Endodermal cell (in vitro differentiated cells): ENCODE measurements at regions not wholly inside any gene's neighbourhood (a gene's known extent, or its start where the extent isn't known, plus 50 kb on each side); places are given as distances from the start of the nearest gene placed in this dataset.

ENCODE experiments used
- DNase-seq: peaks from one replicate; pipeline ENCODE4 v3.0.0-alpha.2; 2017
- H3K27ac ChIP-seq: 2 replicates; pipeline ENCODE4 v1.5.1; 2013; ENCODE audit warnings: mild to moderate bottlenecking, low read depth, low read length, moderate library complexity
- H3K27me3 ChIP-seq: 2 replicates; pipeline ENCODE4 v1.6.1; 2013; ENCODE audit warnings: mild to moderate bottlenecking, low read length, moderate library complexity; ENCODE audit not compliant: insufficient read depth, control insufficient read depth, poor library complexity, severe bottlenecking
- H3K36me3 ChIP-seq: 2 replicates; pipeline ENCODE4 v1.7.0; 2013; ENCODE audit warnings: mild to moderate bottlenecking, low read length, moderate library complexity; ENCODE audit not compliant: control insufficient read depth, insufficient read depth
- H3K4me1 ChIP-seq: one replicate; pipeline ENCODE4 v1.7.0; 2013; ENCODE audit warnings: low read length; ENCODE audit not compliant: control insufficient read depth, insufficient read depth
- H3K4me3 ChIP-seq: 2 replicates; pipeline ENCODE4 v1.5.1; 2013; ENCODE audit warnings: mild to moderate bottlenecking, low read length, moderate library complexity
- H3K9ac ChIP-seq: 2 replicates; pipeline ENCODE4 v1.6.1; 2013; ENCODE audit warnings: mild to moderate bottlenecking, low read length, moderate library complexity; ENCODE audit not compliant: poor library complexity, severe bottlenecking; ENCODE audit errors: extremely low read depth
- H3K9me3 ChIP-seq: 2 replicates; pipeline ENCODE4 v1.6.1; 2013; ENCODE audit warnings: mild to moderate bottlenecking, low read length, moderate library complexity; ENCODE audit not compliant: control insufficient read depth
- H3K27ac Mint-ChIP-seq: 2 replicates; pipeline ENCODE4 v1.8.0; 2020; ENCODE audit warnings: mixed read lengths
- H3K27me3 Mint-ChIP-seq: 2 replicates; pipeline ENCODE4 v1.8.0; 2021; ENCODE audit warnings: mild to moderate bottlenecking, mixed read lengths; ENCODE audit not compliant: insufficient read depth
- H3K36me3 Mint-ChIP-seq: 2 replicates; pipeline ENCODE4 v1.8.0; 2020; ENCODE audit warnings: low read depth, mixed read lengths
- H3K4me1 Mint-ChIP-seq: 2 replicates; pipeline ENCODE4 v1.8.0; 2020; ENCODE audit warnings: mixed read lengths
- H3K4me3 Mint-ChIP-seq: 2 replicates; pipeline ENCODE4 v1.8.0; 2020; ENCODE audit warnings: mild to moderate bottlenecking, moderate library complexity, mixed read lengths
- H3K9me3 Mint-ChIP-seq: 2 replicates; pipeline ENCODE4 v1.8.0; 2020; ENCODE audit warnings: mild to moderate bottlenecking, mixed read lengths
- WGBS, 2 experiments: methylation state at CpG; one replicate each; pipeline versions ENCODE4 v1.1.5 to v1.1.7; 2013; ENCODE audit warnings: missing lambda C conversion rate in 2 of 2, mixed read lengths in 1 of 2; ENCODE audit not compliant: insufficient coverage in 1 of 2, insufficient read length in 1 of 2; 5-methylcytosine and 5-hydroxymethylcytosine counted together
- TF ChIP-seq, protein P1 (sequence below): fragments of 200-600 bp; sonication (generic); conservative IDR thresholded peaks from 2 replicates; pipeline ENCODE4 v1.5.0; 2021; ENCODE audit warnings: antibody characterized with exemption, mild to moderate bottlenecking

GRCh38 chr6:137284811-137285110 lies 65.6 kb upstream of the IFNGR1 start:
- H3K4me3 Mint-ChIP-seq = no peak overlapping the region
- TF ChIP-seq, protein P1, sequence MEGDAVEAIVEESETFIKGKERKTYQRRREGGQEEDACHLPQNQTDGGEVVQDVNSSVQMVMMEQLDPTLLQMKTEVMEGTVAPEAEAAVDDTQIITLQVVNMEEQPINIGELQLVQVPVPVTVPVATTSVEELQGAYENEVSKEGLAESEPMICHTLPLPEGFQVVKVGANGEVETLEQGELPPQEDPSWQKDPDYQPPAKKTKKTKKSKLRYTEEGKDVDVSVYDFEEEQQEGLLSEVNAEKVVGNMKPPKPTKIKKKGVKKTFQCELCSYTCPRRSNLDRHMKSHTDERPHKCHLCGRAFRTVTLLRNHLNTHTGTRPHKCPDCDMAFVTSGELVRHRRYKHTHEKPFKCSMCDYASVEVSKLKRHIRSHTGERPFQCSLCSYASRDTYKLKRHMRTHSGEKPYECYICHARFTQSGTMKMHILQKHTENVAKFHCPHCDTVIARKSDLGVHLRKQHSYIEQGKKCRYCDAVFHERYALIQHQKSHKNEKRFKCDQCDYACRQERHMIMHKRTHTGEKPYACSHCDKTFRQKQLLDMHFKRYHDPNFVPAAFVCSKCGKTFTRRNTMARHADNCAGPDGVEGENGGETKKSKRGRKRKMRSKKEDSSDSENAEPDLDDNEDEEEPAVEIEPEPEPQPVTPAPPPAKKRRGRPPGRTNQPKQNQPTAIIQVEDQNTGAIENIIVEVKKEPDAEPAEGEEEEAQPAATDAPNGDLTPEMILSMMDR = no peak
- no peak overlapping the region for H3K27ac Mint-ChIP-seq
- no peaks in the 10 kb centered on the region for H3K4me1 Mint-ChIP-seq
- H3K9me3 ChIP-seq = no peaks in the 10 kb centered on the region
- H3K36me3 ChIP-seq = no peaks in the 10 kb centered on the region
- H3K9me3 Mint-ChIP-seq = no peaks in the 10 kb centered on the region
- DNase-seq = no peak
- peaks cover 13% of the 10 kb centered on the region for H3K27me3 Mint-ChIP-seq
- no peak overlapping the region for H3K9ac ChIP-seq
- no peak overlapping the region for H3K4me3 ChIP-seq
- H3K27ac ChIP-seq = no peak overlapping the region
- no peaks in the 10 kb centered on the region for H3K36me3 Mint-ChIP-seq
- no peaks in the 10 kb centered on the region for H3K4me1 ChIP-seq
- H3K27me3 ChIP-seq = no peaks in the 10 kb centered on the region

DNA sequence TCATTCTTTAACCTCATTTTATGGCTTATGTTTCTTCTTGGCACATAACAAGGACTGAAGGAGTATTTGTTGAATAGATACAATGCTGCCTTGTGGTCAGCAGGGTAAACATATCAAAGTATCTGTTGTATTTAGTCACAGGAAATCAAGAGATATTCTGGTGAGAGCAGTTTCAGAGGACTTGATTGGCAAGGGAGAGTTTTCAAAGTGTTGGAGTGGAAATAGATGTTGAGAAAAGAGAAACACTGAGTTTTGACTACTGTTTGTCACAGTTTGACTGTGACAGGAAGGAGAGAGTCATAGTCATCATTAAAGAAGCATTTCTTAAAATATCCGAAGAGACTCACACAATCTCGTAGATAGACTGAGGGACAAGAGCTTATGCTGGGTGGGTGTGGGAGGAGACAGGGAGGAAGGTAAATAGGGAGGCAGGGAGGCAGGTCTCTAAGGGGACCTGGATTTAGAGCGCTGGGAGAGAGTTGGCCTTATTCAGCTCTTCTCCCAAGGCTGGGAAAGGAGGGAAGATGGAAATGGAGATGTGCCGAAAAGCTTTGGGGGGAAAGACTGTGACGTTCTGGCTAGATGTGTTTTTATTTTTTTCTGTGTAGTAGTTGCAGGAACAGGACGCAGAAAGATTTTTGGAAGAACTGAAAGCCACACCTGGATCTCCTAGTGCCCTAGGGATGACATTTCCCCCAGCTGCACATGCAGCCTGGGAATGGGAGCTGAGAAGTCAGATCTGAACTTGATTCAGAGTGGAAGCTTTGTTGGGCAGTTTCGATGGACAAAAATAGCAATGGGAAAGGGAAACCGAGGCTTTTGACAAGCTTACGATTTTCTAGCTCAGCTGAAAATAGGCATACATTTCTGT lies 65.0 kb upstream of the IFNGR1 start:
- H3K9ac ChIP-seq = no peak overlapping the region
- no peak for DNase-seq
- Mint-ChIP-seq H3K9me3 (no peaks in the 10 kb centered on the region), H3K27me3 (peaks cover 13% of the 10 kb centered on the region), H3K36me3 (no peaks in the 10 kb centered on the region), H3K4me1 (no peaks in the 10 kb centered on the region), H3K4me3 (no peak overlapping the region), H3K27ac (no peak overlapping the region)
- 91 to 96% methylated on average over 5 to 9 of the region's 9 CpGs for WGBS, 2 experiments
- TF ChIP-seq, protein P1 = no peak
- H3K27me3 ChIP-seq = no peaks in the 10 kb centered on the region
- H3K36me3 ChIP-seq = no peaks in the 10 kb centered on the region
- no peaks in the 10 kb centered on the region for H3K9me3 ChIP-seq
- no peak overlapping the region for H3K4me3 ChIP-seq
- no peak overlapping the region for H3K27ac ChIP-seq
- no peaks in the 10 kb centered on the region for H3K4me1 ChIP-seq

GRCh38 chr6:137283080-137283479 lies 63.9 kb upstream of the IFNGR1 start:
- Histone ChIP-seq H3K27ac (no peak overlapping the region), H3K36me3 (no peaks in the 10 kb centered on the region), H3K9me3 (no peaks in the 10 kb centered on the region), H3K27me3 (no peaks in the 10 kb centered on the region), H3K4me3 (no peak overlapping the region), H3K4me1 (no peaks in the 10 kb centered on the region), H3K9ac (no peak overlapping the region)
- H3K36me3 Mint-ChIP-seq = no peaks in the 10 kb centered on the region
- H3K4me1 Mint-ChIP-seq = peaks cover under 1% of the 10 kb centered on the region
- no peak overlapping the region for H3K27ac Mint-ChIP-seq
- H3K4me3 Mint-ChIP-seq = no peak overlapping the region
- WGBS, 2 experiments = 85 to 100% methylated on average over 1 of the region's 2 CpGs
- TF ChIP-seq, protein P1 = no peak
- peaks cover 13% of the 10 kb centered on the region for H3K27me3 Mint-ChIP-seq
- H3K9me3 Mint-ChIP-seq = no peaks in the 10 kb centered on the region
- no peak for DNase-seq
